GM19238 (cell line): ENCODE measurements at regions not wholly inside any gene's neighbourhood (a gene's known extent, or its start where the extent isn't known, plus 50 kb on each side); places are given as distances from the start of the nearest gene placed in this dataset.
"Not testable (repeated sequence)": the region's sequence is repeated elsewhere in the genome, so short reads cannot be mapped to it uniquely, and the experiment has no call there.

Source experiments
- DNase-seq: peaks from one replicate; pipeline ENCODE4 v3.0.0; 2011; ENCODE audit warnings: low spot score; ENCODE audit not compliant: insufficient read length

DNA sequence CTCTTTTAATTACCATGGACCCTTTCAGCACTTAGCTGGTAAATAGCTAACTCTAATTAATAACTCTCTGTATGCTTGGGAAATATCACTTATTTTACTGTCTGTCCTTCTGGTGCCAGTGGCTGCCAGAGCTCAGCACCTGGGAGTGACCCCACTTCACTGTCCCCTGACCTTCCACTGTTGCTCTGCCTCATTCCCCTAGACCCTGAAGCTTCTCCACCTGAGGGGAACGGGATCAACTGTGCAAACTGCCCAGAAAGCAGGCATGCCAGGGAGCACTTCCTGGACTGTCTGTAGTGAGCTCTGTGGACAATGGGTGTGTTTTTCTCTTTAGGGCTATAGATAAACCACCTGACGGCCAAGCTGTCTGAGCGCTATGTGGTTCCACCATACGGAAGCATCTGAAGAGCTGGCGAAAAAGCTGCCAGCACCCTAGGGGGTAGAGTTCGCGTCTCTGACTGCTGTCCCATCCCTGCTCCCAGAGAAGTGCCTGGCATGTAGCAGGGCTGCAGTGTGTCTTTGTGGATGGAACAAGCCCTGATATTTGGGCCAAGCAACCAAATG lies 106.3 kb upstream of the FOXA2 start:
- no peak for DNase-seq

DNA sequence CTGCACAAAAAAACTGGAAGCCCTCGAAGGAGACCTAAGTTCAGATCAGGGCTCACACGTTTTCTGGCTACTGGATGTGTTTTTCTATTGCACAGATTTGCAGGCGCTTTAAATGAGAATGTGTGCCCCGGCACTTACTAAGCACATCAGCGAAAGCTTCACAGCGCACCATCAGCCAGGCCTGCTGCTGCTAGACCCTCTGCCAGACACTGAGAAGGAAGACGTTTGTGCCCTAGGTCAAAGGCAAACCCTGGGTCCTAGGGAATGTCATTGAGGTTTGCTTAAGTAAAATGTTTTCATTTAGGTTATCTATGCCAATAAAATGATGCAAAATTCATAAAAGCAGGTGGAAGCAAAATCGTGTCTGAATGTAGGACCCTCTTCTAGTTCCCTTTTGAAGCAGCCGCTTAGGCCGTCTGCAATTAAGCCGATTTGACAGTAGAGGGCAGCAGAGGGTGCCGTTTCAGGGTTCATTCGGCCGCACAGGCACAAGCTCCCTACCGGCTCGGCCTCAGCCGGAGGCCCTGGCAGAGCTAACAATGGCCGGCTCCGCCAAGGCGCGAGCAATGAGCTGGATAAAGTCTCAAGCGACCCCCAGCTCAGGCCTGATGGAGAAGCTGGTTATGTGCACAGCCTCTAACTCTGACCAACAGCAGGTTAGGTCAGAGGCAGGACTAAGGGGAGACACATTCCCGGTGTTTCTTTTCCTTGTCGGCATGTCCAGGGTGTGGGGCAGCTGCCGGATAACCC lies 107.2 kb upstream of the FOXA2 start:
- peak; percentile 64 for DNase-seq

DNA sequence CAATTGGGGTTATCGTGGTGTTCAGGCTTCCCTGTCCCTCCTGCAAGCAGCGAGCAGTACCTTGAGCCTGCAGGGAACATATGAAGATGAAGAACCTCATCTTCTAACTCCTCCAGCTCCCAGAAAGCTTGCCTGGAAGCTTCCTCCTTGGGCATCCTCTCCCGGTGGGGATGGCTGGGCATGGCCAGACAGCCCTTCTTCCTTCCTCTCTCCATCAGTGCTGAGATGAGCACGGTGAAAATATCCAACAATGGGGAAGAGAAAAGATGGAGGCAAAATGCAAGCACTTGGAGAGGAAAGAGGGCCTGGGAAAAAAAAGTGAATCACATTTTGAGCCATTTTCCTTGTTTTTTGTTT lies 107.7 kb upstream of the FOXA2 start:
- DNase-seq = no peak

DNA sequence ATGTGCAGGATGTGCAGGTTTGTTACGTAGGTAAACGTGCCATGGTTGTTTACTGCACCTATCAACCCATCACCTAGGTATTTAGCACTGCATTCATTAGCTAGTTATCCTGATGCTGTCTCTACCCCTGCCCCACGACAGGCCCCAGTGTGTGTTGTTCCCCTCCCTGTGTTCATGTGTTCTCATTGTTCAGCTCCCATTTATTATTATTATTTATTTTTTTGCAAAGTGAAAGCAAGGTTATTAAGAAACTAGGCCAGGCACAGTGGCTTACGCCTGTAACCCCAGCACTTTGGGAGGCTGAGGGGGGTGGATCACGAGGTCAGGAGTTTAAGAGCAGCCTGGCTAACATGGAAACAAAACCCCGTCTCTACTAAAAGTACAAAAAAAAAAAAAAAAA lies 108.2 kb upstream of the FOXA2 start:
- not testable (repeated sequence) for DNase-seq

DNA sequence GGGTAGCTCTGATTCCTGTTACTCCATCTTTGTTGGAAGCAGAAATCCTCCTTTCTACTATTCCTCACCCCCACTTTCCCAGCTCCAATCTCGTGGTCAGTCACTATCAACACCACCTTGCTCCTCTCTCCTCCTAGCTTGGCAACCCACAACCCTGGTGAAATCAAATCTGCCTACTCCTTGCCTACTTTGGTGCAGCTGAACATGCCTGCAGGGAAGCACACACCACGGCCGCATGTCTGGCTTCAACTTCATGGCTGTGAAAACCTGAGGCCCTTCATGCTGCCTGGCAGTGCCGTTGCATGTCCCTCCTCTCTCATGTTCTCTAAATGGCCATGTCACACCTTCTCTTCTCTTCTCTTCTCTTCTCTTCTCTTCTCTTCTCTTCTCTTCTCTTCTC lies 112.4 kb upstream of the FOXA2 start:
- no peak for DNase-seq

DNA sequence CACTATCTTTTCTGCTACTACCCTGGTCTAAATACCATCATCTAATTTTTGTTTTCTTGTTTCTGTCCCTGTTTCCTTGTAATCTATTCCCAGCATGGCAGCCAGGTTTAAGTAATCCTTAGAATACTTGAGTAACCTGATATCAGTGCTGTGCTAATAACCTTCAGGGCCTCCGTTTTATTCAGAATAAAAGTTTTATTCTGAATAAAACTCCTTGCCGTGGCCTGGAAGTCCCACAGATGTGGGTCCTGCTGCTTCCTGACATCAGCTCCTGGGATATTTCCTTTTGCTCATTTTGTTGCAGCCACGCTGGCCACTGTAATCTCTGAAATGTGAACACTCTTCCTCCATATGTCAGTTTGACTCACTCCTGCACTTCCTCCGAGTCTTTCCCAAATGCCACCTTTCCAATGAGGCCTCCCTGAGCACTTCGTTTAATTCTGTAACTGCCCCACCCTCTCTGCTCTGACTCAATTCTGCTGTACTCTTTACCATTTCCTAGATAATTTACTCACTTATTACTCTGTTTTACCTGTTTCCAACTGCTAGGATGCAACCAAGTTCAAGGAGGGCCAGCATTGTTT lies 114.0 kb upstream of the FOXA2 start:
- no peak for DNase-seq

DNA sequence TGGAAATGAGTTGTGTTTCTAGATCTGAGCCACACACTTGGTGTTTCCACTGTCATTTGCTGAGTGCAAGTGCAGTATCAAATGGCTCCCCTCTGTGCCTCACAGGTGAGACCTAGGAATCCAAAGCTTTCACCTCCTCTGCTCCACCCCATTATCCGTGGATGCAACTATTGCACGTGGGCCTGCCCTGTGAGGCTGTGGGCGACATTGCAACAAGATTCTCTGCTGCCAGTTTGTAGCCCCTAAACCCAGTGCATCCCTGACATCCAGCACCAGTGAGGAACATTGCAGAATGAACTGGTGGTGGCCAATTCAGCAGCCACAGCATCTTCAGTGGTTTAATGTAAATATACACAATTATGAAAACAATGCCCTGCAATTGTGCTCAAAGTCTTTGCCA lies 115.0 kb upstream of the FOXA2 start:
- no peak for DNase-seq

DNA sequence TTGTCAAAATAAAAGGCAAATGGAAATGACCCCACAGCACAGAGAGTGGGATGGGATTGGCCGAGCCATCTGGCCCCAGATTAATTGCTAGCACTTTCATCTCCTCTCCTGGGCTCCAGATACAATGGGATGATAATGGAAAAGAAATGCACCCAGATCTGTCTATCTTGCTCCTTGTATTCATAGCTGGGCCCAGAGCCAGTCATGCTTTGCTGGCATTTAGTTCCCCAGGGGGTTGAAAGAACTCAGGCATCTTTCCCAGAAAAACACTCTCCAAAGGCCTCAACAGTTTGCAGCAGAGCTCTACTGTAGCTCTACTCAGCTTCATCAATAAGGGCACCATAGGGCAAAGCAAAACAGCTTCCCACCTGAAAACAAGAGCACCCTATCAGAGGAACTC lies 116.0 kb upstream of the FOXA2 start:
- no peak for DNase-seq

DNA sequence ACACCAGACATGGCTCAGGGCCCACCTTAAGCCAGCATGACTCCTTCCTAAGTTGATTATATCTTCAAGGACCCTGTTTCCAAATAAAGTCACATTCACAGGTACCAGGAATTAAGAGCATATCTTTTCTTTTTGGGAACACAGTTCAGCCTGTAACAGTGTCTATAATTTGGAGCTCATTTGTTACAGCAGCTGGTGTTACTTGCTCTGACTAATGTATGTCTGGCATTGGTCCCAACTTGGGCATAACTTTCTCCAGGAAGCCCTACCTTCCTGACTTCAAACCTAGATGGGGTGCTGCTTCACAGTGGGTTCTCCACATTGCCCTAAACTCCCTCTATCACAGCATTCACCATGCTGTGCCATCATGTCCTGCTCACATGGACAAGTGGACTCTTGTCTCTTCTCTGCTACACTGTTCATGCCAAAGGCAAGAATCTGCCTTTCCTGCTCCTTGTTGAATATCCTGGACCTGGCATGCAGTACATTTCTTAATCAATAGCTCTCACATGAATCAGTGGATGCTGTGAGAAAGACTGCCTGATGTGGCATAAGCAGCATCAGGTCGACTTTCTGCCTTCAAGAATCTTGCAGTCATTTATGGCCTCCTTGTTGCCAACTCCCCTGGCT lies 117.4 kb upstream of the FOXA2 start:
- DNase-seq = no peak

DNA sequence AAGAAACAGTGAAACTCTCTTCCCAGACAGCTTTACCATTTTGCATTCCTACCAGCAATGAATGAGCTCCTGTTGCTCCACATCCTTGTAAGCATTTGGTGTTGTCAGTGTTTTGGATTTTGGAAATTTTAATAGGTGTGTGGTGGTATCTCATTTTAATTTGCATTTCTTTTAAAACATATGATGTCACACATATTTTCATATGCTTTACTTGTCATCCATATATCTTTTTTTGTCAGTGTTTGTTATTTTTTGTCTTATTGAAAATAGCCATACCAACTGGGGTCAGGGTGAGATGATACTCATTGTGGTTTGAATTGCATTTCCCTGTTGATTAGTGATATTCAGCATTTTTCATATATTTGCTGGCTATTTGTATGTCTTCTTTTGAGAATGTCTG lies 119.5 kb upstream of the FOXA2 start:
- no peak for DNase-seq

DNA sequence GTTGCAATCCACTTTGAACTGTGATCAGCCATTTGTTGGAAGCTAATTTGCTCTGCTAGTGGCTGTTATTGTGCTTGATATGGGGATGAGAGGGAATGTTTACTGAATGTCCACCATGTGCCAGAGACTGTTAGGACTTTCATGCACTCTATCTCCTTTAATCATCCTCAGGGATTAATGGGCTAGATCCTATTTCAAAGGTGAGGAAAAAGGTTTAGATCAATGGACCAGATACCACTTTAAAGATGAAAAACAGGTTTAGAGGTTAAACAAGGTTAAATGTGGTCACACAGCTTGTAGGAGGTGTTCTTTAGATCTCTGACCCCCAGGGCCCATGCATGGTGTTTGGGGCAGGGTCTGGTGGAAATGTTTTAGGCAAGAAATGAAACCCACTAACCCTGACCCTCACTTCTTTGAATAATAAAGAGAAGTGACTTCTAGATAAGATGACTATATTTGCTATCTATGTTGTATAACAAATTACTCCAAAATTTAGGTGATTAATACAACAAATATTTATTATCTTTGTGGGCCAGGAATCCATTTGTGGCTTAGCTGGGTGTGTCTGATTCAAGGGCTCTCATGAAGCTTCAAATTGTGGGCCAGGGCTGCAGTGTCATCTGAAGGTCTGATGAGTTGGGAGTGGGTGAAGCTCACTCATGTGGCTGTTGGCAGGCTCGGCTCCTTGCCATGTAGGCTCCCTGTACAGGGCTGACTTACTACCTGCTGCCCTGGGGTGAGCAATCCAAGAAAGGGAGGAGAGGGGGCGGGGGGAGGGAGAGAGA lies 127.8 kb upstream of the FOXA2 start:
- DNase-seq = no peak

DNA sequence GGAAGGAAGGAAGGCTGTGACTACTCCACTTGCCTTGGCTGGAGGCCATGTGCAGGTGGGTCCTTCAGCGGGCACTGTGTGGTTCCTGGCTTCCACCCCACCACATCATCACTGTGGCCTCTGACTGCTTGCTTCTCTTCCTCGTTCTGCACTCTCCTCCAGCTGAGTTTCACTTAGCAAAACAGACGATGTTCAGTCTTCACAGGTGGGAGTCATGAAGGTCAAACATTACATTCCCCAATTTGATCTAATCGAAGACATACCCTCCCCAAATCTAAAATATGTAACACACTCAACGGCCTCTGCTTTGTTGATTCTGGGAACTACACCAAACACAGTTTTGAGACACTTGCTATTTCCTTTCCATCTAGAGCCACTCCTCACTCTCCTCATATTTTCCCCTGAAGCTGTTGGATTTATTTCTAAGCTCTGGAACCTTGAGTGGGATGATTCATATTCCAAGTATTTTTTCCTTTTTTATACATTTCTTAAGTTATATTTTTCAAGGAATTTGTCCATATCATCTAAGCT lies 132.5 kb upstream of the FOXA2 start:
- no peak for DNase-seq

DNA sequence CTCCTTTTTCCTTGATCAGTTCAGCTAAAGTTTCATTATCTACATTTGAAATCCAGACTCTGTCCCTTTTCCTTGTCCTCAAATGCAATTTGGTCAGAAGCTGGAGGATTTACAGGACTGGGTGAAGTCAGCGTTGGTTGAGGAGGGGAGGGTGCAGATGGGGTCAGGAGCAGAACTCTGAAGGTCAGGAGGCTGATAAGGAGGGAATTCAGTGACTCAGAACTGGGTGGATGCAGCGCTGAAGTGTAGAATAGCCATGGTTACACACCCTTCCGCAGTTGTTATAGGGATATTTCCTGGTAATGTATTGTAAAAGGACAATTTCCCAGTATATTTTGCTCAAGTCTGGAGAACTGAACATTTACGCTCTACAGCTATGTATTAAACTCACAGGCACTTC lies 133.1 kb upstream of the FOXA2 start:
- DNase-seq = no peak

DNA sequence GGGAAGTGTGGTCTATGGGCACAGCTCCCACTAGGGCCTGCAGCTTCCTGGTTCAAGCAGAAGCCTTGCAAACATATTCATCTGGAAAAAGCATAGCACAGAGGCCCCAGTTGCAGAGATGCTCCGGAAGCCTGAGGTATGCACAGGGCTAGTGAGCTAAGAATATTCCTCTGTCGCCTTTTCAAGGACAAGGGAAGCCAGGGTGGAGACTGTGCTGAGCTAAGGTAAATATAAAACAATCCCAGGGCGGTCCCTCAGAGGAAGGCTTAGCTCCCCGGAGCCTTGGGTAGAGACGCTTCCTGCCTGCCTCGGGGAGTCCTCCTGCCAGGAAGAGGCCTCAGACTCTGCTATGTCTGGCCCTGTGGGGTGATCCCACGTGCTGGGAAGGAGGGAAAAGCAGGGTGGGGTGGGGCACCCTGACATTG lies 134.8 kb upstream of the FOXA2 start:
- DNase-seq = no peak

DNA sequence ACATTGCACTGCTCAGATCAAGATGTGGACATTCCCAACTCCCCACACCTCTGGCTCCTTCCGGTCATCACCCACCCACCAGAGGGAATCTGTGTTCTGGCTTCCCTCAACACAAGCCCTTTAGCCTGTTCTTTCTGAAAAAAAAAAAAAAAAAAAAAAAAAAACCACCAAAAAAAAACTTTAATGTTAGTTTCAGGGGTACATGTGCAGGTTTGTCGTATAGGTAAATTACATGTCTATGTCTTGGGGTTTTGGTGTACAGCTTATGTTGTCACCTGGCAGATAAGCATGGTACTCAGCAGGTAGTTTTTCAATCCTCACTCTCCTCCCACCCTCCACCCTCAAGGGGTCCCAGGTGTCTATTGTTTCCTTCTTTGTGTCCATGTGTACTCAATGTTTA lies 135.8 kb upstream of the FOXA2 start:
- no peak for DNase-seq

DNA sequence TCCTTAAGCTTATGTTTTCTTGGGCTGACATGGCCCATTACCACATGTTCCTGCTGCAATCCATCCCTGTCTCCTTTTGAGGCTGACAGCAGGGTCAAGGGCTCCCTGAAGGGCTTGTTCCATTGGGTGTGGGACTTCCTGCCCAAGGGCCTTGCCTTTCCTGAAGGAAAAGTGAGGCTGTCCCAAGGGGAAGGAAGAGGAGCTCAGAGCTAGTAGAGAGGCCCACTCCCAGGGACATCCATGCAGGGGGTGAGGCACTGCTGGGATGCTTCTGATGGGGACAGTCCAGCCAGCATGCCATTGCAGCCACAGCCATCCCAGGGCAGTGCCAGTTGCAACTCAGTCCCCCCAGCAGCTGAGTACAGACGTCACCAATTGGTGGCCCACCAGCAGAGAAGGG lies 138.4 kb upstream of the FOXA2 start:
- no peak for DNase-seq

DNA sequence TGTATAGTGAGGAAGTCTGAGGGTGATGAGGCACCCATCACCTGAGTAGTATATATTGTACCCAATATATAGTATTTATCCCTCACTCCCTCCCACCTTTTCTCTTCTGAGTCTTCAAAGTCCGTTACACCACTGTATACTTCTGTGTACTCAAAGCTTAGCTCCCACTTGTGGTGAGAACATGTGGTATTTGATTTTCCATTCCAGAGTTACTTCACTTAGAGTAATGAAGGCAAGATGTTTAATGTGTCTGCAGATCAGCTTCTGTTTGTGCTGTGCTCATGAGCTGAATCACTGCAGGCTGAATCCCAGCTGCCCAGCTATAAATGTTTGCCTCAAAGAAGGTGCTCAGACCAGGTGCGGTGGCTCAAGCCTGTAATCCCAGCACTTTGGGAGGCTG lies 139.3 kb upstream of the FOXA2 start:
- no peak for DNase-seq

DNA sequence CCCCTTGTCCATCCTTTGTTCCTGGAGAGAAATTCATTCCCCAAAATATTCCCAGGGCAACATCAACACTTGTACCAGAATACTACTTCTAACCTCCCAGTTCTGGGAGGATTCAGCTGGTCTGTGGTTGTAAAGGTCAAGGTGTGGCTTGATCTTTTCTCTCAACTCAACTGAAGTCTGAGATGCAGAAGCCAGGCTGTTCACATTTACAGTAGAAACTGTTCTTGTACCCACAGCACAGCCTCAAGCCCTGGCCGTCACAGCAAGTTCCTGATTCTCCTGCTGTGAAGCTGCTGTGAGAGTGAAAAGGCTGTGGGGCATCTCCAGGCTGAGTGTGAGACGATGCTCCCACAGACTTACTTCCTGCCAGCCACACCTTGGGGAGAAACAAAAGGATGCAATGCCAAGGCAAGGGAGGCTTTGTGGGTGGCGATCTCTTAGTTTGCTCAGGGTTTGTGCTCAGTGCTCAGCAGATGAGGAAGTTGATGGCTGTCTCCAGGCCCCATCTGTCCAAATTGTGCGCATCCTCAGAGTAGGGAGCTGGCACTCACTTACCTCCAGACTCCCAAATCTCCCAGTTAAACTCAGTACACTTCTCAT lies 143.9 kb upstream of the FOXA2 start:
- no peak for DNase-seq

DNA sequence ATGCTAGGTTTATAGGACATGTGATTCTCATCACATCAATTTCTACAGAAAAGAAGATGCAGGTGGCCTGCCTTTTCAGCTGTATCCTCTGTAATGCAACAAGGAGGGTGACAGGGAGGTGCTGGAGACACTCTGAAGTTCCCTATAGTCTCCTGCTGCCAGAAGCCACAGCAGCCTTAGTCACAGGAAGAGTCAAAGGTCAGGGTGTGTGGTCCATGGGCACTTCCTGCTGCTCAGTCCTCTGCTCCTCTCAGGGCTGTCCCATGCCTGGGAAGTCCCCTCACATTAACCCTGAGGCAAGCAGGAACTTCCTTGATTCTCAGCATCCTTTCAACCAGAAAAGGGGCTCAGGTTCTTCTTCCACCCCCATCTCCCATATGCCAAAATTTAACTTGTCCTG lies 144.8 kb upstream of the FOXA2 start:
- no peak for DNase-seq

DNA sequence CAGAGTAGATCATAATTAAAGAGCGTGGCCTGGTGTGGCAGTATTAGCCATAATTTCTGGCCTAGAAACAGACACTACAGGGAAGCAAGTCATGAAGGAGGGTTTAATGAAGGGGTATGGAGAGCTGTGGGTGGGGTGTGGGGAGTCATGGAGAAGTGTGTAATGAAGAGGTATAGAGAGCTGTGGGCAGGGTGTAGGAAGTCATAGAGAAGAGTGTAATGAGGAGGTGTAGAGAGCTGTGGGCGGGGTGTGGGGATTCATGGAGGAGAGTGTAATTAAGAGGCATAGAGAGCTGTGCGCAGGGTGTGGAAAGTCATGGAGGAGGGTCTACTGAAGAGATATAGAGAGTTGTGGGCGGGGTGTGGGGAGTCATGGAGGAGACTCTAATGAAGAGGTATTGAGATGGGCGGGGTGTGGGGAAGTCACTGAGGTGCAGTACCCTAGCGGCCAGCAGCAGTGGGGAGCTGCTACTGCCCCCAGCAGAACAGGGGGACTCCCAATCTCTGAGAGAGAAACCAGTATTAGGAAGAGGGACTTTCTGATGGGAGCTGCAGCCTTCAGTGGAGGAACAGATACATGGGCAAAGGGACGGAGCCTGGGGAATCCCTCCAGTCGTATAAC lies 145.4 kb upstream of the FOXA2 start:
- no peak for DNase-seq

DNA sequence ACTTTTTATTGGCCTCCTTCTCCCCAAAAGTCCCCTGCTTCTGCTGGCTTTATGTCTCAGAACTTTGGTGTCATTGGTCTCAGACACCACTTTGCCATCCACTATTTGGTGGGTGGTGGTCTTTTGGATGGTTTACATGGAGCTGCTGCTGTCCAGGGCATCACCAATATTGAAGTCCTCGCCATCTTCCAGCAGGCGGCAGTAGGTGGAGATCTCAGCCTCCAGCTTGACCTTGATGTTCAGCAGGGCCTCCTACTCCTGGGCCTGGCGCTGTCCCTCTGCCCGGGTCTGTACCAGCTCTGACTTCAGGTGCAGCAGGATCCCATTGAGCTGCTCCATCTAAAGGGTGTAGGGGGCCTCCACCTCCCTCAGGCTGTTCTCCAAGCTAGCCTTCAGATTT lies 148.4 kb upstream of the FOXA2 start:
- DNase-seq = no peak
